ENCODE measurements at regions not wholly inside any gene's neighbourhood (a gene's known extent, or its start where the extent isn't known, plus 50 kb on each side); places are given as distances from the start of the nearest gene placed in this dataset.

DNA sequence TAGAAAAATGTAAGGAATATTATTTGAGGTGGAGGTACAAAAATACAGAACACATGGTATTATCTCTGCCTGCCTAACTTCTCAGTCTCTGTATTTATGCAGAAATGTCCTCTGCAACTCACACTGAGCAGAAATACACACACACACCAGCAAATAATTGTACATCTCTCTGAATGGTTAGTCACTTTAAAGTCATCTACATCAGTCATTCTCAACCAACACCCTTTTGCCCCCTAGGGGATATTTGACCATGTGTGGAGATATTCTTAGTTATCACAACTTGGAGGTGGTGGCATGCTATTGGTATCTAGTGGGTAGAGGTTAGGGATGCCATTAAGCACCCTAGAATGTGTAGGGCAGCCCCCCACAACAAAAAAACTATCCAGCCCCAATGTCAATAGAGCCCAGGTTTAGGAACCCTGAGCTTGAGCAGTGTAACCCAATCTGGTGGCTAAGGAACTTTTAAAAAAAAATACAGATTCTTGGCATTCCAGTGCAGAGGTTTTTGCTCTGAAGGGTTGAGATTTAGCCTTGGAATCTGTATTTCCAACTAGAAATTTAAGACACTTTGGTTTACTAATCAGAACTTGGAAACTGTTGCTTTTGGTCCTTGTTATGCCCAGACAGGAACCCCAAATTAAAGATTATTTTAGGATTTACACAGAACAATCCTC lies 183.8 kb downstream of the TBX5 start:
- peaks cover 0 to 4% of the 10 kb centered on the region in 2 donors for H3K9me3 Mint-ChIP-seq
- H3K4me1 Mint-ChIP-seq, result no peaks in the 10 kb centered on the region
- no peak overlapping the region for H3K27ac ChIP-seq (ENCODE audit: low read length)
- H3K4me1 ChIP-seq (ENCODE audit: control insufficient read depth, insufficient read depth, low read length), result no peaks in the 10 kb centered on the region
- no peaks in the 10 kb centered on the region for H3K27me3 ChIP-seq (ENCODE audit: control insufficient read depth, insufficient read depth, low read length)
- no peak overlapping the region for H3K4me3 Mint-ChIP-seq
- H3K4me3 ChIP-seq (ENCODE audit: low read length), result no peak overlapping the region
- no peaks in the 10 kb centered on the region for H3K9me3 ChIP-seq (ENCODE audit: control insufficient read depth, insufficient read depth, low read length)
- H3K36me3 ChIP-seq (ENCODE audit: control insufficient read depth, insufficient read depth, low read length), result no peaks in the 10 kb centered on the region
- intact Hi-C loops (cut with micrococcal nuclease), result no loop called here
- H3K27ac Mint-ChIP-seq, result no peak overlapping the region
- no peaks in the 10 kb centered on the region for H3K36me3 Mint-ChIP-seq
- TF ChIP-seq, protein P1, sequence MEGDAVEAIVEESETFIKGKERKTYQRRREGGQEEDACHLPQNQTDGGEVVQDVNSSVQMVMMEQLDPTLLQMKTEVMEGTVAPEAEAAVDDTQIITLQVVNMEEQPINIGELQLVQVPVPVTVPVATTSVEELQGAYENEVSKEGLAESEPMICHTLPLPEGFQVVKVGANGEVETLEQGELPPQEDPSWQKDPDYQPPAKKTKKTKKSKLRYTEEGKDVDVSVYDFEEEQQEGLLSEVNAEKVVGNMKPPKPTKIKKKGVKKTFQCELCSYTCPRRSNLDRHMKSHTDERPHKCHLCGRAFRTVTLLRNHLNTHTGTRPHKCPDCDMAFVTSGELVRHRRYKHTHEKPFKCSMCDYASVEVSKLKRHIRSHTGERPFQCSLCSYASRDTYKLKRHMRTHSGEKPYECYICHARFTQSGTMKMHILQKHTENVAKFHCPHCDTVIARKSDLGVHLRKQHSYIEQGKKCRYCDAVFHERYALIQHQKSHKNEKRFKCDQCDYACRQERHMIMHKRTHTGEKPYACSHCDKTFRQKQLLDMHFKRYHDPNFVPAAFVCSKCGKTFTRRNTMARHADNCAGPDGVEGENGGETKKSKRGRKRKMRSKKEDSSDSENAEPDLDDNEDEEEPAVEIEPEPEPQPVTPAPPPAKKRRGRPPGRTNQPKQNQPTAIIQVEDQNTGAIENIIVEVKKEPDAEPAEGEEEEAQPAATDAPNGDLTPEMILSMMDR (IDR thresholded peaks at IDR 0.05), result no peak
- DNase-seq (no peak), ATAC-seq (no peak)
- H3K27me3 Mint-ChIP-seq (ENCODE audit: low read depth in 2 of 2), result peaks cover 9 to 25% of the 10 kb centered on the region in 2 donors

DNA sequence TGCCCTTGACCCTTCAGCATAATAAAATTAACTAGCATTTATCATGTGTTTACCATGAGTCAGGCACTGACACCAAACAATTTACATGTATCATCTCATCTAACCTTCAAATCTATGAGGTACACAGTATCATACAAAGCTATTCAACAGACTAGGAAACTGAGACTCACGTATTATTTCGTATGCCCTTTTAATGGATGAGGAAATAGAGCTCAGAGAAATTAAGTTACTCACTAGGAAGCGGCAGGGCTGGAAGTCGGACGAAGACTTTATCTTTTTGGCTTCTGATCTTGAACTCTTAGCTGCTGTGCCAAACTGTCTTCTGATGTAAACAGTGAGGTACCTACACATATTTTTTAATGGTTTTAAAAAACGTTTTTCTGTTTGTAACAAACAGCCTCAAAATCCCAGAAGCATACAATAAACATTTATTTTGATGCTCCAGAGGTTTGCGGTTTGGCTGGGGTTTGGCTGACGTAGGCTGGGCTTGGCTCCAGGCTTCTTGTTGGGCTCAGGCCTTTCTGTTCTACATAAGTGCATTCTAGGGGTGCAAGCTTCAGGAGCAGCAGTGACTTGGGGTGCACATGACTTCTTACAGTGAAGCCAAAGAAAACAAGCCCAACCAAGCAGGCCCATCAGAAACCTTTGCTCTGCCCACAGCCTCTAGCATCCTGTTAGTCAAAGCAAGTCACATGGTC lies 184.7 kb downstream of the TBX5 start:
- Mint-ChIP-seq H3K4me1 (no peaks in the 10 kb centered on the region), H3K36me3 (no peaks in the 10 kb centered on the region), H3K27ac (no peak overlapping the region), H3K4me3 (no peak overlapping the region), H3K9me3 (peaks cover 0 to 4% of the 10 kb centered on the region in 2 donors), H3K27me3 (ENCODE audit: low read depth in 2 of 2) (peaks cover 9 to 25% of the 10 kb centered on the region in 2 donors)
- whole genome bisulfite sequencing (ENCODE audit: insufficient coverage), result 71% methylated on average over 8 of the region's 8 CpGs
- TF ChIP-seq, protein P1 (IDR thresholded peaks at IDR 0.05), result no peak
- H3K27me3 ChIP-seq (ENCODE audit: control insufficient read depth, insufficient read depth, low read length), result no peaks in the 10 kb centered on the region
- no peak overlapping the region for H3K27ac ChIP-seq (ENCODE audit: low read length)
- ATAC-seq (no peak), DNase-seq (no peak)
- no peak overlapping the region for H3K4me3 ChIP-seq (ENCODE audit: low read length)
- intact Hi-C loops (cut with micrococcal nuclease), result no loop called here
- no peaks in the 10 kb centered on the region for H3K9me3 ChIP-seq (ENCODE audit: control insufficient read depth, insufficient read depth, low read length)
- no peaks in the 10 kb centered on the region for H3K4me1 ChIP-seq (ENCODE audit: control insufficient read depth, insufficient read depth, low read length)
- no peaks in the 10 kb centered on the region for H3K36me3 ChIP-seq (ENCODE audit: control insufficient read depth, insufficient read depth, low read length)

DNA sequence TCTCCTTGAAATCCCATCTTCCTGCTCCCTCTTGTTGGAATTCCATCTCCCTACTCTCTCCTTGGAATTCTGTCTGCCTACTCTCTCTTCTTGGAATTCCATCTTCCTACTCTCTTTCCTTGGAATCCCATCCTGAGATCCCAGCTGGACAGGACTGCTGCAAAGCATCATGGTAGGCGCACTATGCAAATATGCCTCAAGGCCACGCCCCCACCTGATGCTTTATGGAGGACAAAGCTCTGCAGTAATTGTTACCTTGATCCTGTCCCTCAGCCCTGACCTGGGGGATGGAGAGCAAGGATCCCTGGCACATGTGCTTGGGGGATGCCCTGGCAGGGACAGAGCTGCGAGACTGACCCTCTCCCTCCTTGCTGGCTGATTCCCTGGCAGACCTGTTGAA lies 185.6 kb downstream of the TBX5 start:
- WGBS (ENCODE audit: insufficient coverage), result 71% methylated on average over 3 of the region's 3 CpGs

More for the DNA sequence above, 185.6 kb downstream of the TBX5 start:
- intact Hi-C loops (cut with micrococcal nuclease), result no loop called here
- Histone ChIP-seq H3K27ac (ENCODE audit: low read length) (no peak overlapping the region), H3K27me3 (ENCODE audit: control insufficient read depth, insufficient read depth, low read length) (no peaks in the 10 kb centered on the region), H3K4me1 (ENCODE audit: control insufficient read depth, insufficient read depth, low read length) (no peaks in the 10 kb centered on the region), H3K36me3 (ENCODE audit: control insufficient read depth, insufficient read depth, low read length) (no peaks in the 10 kb centered on the region), H3K9me3 (ENCODE audit: control insufficient read depth, insufficient read depth, low read length) (no peaks in the 10 kb centered on the region), H3K4me3 (ENCODE audit: low read length) (no peak overlapping the region)
- Mint-ChIP-seq H3K27me3 (ENCODE audit: low read depth in 2 of 2) (peaks cover 9 to 25% of the 10 kb centered on the region in 2 donors), H3K4me1 (no peaks in the 10 kb centered on the region), H3K9me3 (peaks cover 0 to 4% of the 10 kb centered on the region in 2 donors), H3K36me3 (no peaks in the 10 kb centered on the region), H3K4me3 (no peak overlapping the region), H3K27ac (no peak overlapping the region)
- no peak for DNase-seq
- ATAC-seq, result no peak
- TF ChIP-seq, protein P1 (IDR thresholded peaks at IDR 0.05), result no peak
